Stomach smooth muscle (tissue), 2 donors: ENCODE measurements at regions not wholly inside any gene's neighbourhood (a gene's known extent, or its start where the extent isn't known, plus 50 kb on each side); places are given as distances from the start of the nearest gene placed in this dataset.

ENCODE experiments used
- H3K27ac ChIP-seq: one replicate; pipeline ENCODE4 v1.7.0; 2013; ENCODE audit warnings: mild to moderate bottlenecking, low read length, inconsistent platforms
- H3K27me3 ChIP-seq, 2 donors: one replicate each; pipeline ENCODE4 v1.7.0; 2013; ENCODE audit warnings: low read length in 2 of 2; ENCODE audit not compliant: insufficient read depth in 2 of 2, control insufficient read depth in 1 of 2
- H3K36me3 ChIP-seq, 2 donors: one replicate each; pipeline ENCODE4 v1.7.0; 2013; ENCODE audit warnings: low read length in 2 of 2; ENCODE audit not compliant: control insufficient read depth in 2 of 2, insufficient read depth in 2 of 2
- H3K4me1 ChIP-seq: one replicate; pipeline ENCODE4 v1.7.0; 2013; ENCODE audit warnings: low read length; ENCODE audit not compliant: control insufficient read depth, insufficient read depth
- H3K4me3 ChIP-seq, 2 donors: one replicate each; pipeline ENCODE4 v1.7.0; 2013; ENCODE audit warnings: low read length in 2 of 2
- H3K9ac ChIP-seq, 2 donors: one replicate each; pipeline ENCODE4 v1.7.0; 2013; ENCODE audit warnings: low read length in 2 of 2, mild to moderate bottlenecking in 1 of 2
- H3K9me3 ChIP-seq, 2 donors: one replicate each; pipeline ENCODE4 v1.7.0; 2013; ENCODE audit warnings: low read length in 2 of 2; ENCODE audit not compliant: control insufficient read depth in 2 of 2
- donor health status: healthy.
- donor health status: Pancreatic carcinoma.

DNA sequence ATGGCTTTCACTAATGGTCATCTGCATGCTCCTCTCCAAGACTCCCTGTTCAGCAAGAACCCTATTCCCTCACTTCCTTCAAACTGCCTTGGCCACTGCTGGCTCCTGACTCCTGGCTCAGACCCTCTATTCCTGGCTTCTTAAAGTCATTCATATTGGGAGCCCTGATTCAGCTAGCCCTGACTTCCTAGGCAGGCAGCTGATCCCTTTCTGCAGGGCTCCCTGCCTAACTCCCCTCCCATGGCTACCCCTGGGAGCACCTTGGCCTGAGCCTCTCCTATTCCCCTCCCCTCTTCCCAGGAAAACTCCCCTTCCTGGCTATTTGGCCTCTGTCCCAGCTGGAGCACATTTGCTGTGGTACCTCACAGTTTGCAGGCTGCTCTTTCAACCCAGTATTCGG is 154.9 kb upstream of the PJA1 start:
- Histone ChIP-seq H3K4me3 (no peak overlapping the region), H3K27me3 (peaks cover 0 to 33% of the 10 kb centered on the region in 2 donors), H3K27ac (no peak overlapping the region), H3K4me1 (no peaks in the 10 kb centered on the region), H3K9ac (no peak overlapping the region), H3K36me3 (no peaks in the 10 kb centered on the region), H3K9me3 (no peaks in the 10 kb centered on the region)

DNA sequence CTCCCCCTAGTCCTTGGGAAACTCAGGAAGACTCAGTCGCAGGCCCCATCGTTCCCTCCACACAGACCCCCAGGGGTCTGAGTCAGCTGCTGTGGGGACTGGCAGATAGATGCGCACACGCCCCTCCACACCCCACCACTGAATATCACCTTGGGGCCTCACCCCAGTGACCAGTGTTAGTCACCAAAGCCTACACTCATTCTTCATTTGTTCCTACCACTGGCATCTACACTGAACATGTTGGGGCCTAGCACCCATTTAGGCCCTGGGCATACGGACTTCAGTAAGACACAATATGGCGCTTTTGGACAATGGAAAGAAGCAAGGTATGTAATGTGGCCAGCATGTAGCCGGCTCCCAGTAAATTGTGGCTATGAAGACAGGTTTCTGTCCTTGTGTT is 154.1 kb upstream of the PJA1 start:
- Histone ChIP-seq H3K4me1 (no peaks in the 10 kb centered on the region), H3K9ac (no peak overlapping the region), H3K4me3 (no peak overlapping the region), H3K9me3 (no peaks in the 10 kb centered on the region), H3K27me3 (peaks cover 0 to 31% of the 10 kb centered on the region in 2 donors), H3K27ac (no peak overlapping the region), H3K36me3 (no peaks in the 10 kb centered on the region)

DNA sequence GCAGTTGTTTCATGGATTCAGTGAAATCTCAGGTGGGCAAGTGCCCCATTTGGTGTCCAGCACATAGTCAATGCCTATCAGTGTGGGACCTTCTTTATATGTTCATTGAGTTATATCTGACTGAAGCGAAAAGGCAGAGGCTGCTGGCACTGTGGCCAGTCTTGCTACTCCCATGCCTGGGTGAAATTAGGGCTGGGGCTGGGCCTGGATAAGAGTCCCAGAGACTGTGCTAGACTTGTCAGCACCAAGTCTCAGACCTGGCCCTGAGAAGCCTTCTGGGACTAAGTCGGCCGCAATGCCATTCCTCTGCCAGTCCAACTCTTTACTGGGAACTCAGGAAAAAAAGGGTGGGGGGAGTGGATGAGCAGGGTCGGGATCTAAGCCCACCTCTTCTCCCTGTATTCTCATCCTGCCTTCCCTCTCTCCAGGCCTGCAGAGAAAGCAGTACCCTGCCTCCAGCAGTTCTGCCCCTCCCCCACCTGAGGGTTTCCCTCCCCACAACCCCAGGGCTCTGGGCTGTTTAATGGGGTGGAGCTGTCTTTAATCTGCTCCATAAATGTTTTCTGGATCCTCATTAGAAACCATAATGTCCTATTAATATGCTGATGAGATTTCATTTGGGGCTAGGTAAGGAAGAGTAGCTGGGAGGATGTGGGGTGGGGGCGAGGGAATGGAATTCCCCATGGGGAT is 153.5 kb upstream of the PJA1 start:
- Histone ChIP-seq H3K27ac (no peak overlapping the region), H3K4me1 (no peaks in the 10 kb centered on the region), H3K4me3 (no peak overlapping the region), H3K9ac (no peak overlapping the region), H3K36me3 (no peaks in the 10 kb centered on the region), H3K9me3 (no peaks in the 10 kb centered on the region), H3K27me3 (peaks cover 0 to 29% of the 10 kb centered on the region in 2 donors)

DNA sequence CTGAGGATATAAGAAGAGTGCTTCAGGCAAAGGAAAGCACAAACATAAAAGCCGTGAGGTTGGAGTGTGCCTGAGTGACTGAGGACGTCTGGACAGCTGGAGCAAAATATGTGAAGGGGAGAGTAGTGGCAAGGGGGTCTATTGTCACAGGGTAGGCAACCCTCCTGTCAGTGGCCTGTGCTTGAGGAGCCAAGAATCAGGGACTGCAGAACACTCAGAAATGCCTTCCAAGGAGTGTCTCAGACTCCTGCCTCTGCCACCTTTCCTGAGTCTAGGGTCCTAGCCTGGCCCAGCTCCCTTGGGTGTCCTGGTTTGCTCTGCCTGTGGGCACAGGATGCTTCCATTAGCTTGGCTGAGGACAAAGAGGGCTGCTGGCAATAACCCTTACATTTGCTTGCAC is 152.5 kb upstream of the PJA1 start:
- Histone ChIP-seq H3K4me3 (no peak overlapping the region), H3K36me3 (no peaks in the 10 kb centered on the region), H3K27me3 (peaks cover 0 to 31% of the 10 kb centered on the region in 2 donors), H3K9me3 (no peaks in the 10 kb centered on the region), H3K9ac (no peak overlapping the region), H3K27ac (no peak overlapping the region), H3K4me1 (no peaks in the 10 kb centered on the region)

DNA sequence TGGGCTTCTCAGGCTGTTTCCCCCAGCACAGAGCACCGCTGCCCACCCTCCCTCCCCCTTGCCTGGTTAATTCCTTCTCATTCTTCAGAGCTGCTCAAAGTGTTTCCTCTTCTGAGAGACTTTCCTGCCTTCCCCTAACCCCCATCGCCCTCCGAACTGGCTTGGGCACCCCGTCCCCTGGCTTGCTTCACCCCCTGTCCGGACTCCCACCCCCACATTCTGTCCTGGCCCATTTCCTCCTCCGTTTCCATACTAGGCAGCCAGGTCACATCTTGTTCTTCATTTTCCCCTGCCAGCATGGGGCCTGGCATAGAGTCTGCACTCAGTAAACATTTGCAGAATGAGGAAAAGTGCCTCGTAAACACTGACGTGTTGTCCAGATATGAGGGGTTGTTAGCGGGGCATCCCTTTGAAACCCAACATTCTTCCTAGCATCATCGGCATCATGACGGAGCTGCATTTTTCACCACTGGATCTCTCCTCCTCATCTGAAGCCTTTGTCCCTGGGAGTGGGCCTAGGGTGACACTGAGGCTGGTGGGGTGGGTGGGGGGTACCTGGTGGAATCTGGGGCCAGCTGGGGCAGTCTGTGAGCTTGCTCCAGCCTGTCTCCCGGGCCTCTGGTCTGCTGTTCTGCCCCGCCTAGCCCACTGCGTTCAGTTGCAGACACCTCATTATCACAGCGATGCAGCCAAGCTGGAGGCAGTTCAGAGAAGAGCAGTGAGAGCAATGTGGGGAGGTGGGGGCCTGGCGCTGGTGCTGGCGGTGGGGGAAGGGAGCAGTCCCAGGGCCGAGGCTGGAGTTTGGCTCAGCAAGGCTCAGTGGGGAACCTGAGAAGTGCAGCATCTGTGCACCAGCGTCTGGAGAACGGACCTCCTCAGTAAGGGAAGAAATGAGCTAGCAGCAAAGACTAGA is 149.4 kb upstream of the PJA1 start:
- no peak overlapping the region for H3K27ac ChIP-seq
- no peaks in the 10 kb centered on the region for H3K36me3 ChIP-seq
- H3K4me3 ChIP-seq = no peak overlapping the region
- peaks cover 0 to 28% of the 10 kb centered on the region in 2 donors for H3K27me3 ChIP-seq
- no peaks in the 10 kb centered on the region for H3K4me1 ChIP-seq
- H3K9me3 ChIP-seq = no peaks in the 10 kb centered on the region
- no peak overlapping the region for H3K9ac ChIP-seq

DNA sequence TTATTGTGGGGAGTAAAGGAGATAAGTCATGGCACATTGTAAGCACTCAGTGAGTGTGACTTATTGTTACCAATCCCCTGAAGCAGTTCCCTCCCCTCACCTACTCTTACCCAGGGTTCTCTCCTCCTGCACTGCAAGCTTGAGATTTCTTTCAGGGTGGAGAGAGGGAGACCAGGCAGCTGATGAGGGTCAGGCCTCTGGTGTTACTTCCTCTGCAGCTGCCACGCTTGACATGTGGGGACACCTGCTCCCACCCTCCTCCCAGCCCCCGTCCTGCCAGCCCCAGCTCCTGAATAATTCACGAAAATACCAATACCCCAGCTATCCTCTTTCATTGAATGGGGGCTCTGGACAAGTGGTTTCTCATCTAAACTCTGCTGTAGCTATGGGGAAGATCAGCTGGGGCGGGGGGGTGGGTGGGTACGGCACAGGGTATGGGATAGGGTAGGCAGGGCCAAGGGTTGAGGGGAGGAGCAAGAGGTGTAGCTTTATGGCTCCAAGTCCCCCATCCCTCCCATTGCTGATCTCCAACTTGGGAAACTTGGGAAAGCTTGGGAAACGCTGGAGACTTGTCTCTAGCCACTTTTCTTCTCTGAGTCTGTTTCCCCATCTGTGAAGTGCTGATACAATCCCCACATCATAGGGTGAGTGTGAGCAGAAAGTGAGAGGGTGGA is 148.5 kb upstream of the PJA1 start:
- no peak overlapping the region for H3K9ac ChIP-seq
- no peaks in the 10 kb centered on the region for H3K9me3 ChIP-seq
- H3K4me3 ChIP-seq = no peak overlapping the region
- no peak overlapping the region for H3K27ac ChIP-seq
- H3K36me3 ChIP-seq = no peaks in the 10 kb centered on the region
- peaks cover 0 to 25% of the 10 kb centered on the region in 2 donors for H3K27me3 ChIP-seq
- H3K4me1 ChIP-seq = no peaks in the 10 kb centered on the region

DNA sequence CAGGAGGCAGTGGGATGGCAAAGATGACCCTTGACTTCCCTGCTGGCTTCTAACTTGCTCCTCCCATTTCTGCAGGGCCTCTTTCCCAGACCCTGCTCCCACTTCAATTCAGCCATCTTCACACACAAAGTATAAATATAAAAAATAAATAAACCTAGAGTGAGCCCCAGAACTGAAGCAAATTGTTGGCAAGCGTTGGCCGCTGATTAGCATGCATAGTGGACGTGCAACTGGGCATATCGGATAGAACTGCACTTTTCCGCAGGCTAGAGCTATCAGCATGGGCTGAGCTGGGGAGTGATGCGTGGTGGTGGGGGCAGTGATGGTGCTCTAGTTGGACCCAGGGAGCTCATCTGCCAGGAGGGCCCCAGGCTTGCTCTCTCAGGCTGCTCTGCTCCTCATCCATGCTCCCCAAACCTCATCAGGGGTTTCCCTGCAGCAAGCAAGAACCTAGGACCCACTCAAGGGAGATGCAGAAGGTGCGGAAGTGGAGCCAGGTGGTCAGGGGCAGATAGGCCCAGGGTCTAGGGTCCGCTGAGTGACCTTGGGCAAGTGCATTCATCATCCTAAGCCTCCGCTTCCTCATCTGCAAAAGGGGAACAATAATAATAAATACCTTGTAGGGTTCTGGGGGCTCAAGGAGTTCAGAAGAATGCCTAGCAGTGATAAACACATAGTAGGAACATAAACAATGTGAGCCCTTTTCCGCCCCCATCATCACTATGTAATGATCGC is 146.8 kb upstream of the PJA1 start:
- Histone ChIP-seq H3K4me1 (no peaks in the 10 kb centered on the region), H3K4me3 (no peak overlapping the region), H3K27ac (no peak overlapping the region), H3K9me3 (no peaks in the 10 kb centered on the region), H3K9ac (no peak overlapping the region), H3K36me3 (no peaks in the 10 kb centered on the region), H3K27me3 (peaks cover 0 to 24% of the 10 kb centered on the region in 2 donors)

DNA sequence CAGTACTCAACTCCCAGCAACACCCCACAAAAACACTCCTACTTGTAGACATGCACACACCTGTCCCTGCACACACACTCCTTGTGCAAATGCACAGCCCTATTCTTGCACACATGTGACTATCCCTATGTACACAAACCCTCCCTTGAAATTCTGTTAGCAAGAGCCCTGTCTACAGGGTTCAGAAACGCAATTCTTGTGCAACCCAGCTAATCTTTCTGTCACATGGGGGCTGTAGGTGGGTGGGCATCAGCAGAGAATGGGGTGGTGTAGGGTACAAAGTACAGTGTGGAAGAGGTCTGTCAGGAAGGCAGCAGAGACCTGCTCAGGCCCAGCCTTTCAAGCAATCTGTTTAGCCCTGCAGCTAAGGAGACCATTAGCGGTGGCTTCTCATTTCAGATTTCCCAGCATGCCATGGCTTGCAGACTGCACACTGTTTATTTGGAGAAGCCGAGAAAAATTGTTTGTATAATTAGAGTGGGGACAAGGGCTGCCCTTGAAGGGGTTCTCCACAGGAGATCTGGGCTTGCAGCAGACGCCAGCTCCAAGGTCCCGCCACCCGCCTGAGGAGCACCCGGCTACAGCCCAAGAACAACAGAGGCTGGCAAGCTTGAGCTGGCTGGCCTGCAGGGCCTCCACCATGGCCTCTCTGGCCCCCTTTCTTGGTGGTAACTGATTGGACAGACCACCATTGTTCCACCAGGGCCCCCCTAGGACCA is 144.0 kb upstream of the PJA1 start:
- H3K4me3 ChIP-seq = no peak overlapping the region
- no peak overlapping the region for H3K27ac ChIP-seq
- H3K4me1 ChIP-seq = no peaks in the 10 kb centered on the region
- H3K9me3 ChIP-seq = no peaks in the 10 kb centered on the region
- H3K27me3 ChIP-seq = peaks cover 0 to 27% of the 10 kb centered on the region in 2 donors
- no peaks in the 10 kb centered on the region for H3K36me3 ChIP-seq
- no peak overlapping the region for H3K9ac ChIP-seq

- Histone ChIP-seq H3K4me3 (no peak overlapping the region), H3K36me3 (no peaks in the 10 kb centered on the region), H3K27me3 (peaks cover 4 to 35% of the 10 kb centered on the region in 2 donors), H3K4me1 (no peaks in the 10 kb centered on the region), H3K27ac (no peak overlapping the region), H3K9me3 (no peaks in the 10 kb centered on the region), H3K9ac (no peak overlapping the region)
These were observed 142.5 kb upstream of the PJA1 start for GRCh38 chrX:69307756-69308155.

- H3K27me3 ChIP-seq = peaks cover 4 to 39% of the 10 kb centered on the region in 2 donors
- no peaks in the 10 kb centered on the region for H3K36me3 ChIP-seq
- H3K4me1 ChIP-seq = no peaks in the 10 kb centered on the region
- H3K9me3 ChIP-seq = no peaks in the 10 kb centered on the region
- H3K9ac ChIP-seq = no peak overlapping the region
- no peak overlapping the region for H3K4me3 ChIP-seq
- no peak overlapping the region for H3K27ac ChIP-seq
These were observed 141.8 kb upstream of the PJA1 start for GRCh38 chrX:69307029-69307428.
